DMS153 treated with DMSO at 0.1 percent for 48 hours (cell line): ENCODE measurements at regions not wholly inside any gene's neighbourhood (a gene's known extent, or its start where the extent isn't known, plus 50 kb on each side); places are given as distances from the start of the nearest gene placed in this dataset.

Source experiments
- DNase-seq: peaks from one replicate; lab custom pipeline; 2025; ENCODE audit not compliant: unreplicated experiment; lab: John Stamatoyannopoulos, UW

- DNase-seq, result no peak
These were observed 66.5 kb upstream of the PJA2 start for GRCh38 chr5:109476292-109476691.

GRCh38 chr5:109469896-109470662, 60.3 kb upstream of the PJA2 start:
- DNase-seq, result no peak

- DNase-seq, result peak; percentile 43
These were observed 59.1 kb upstream of the PJA2 start for GRCh38 chr5:109468737-109469420.

GRCh38 chr5:109468288-109468676, 58.5 kb upstream of the PJA2 start:
- DNase-seq, result no peak

GRCh38 chr5:109467058-109467457, 57.3 kb upstream of the PJA2 start:
- no peak for DNase-seq
